Upper lobe of left lung (tissue), 4 donors: ENCODE measurements at regions not wholly inside any gene's neighbourhood (a gene's known extent, or its start where the extent isn't known, plus 50 kb on each side); places are given as distances from the start of the nearest gene placed in this dataset.
A peak's percentile ranks its signal among the peaks of the same experiment; 100 is the strongest.

Experiments used
- EP300 ChIP-seq, 4 donors: sonication (generic); formaldehyde crosslinking; IDR thresholded peaks; one replicate each; pipeline ENCODE4 v1.5.1; 2017; ENCODE audit warnings: antibody characterized with exemption in 4 of 4, control low read depth in 2 of 4
- TF ChIP-seq, protein P1 (sequence below), 6 experiments: fragments of 450-650 bp in 4 of 6; fragments of 200-600 bp in 2 of 6; sonication (generic) in 2 of 6; IDR thresholded peaks; one replicate each; pipeline ENCODE4 v1.5.1; 2016 to 2019; ENCODE audit warnings: antibody characterized with exemption in 6 of 6

- TF ChIP-seq, protein P1, sequence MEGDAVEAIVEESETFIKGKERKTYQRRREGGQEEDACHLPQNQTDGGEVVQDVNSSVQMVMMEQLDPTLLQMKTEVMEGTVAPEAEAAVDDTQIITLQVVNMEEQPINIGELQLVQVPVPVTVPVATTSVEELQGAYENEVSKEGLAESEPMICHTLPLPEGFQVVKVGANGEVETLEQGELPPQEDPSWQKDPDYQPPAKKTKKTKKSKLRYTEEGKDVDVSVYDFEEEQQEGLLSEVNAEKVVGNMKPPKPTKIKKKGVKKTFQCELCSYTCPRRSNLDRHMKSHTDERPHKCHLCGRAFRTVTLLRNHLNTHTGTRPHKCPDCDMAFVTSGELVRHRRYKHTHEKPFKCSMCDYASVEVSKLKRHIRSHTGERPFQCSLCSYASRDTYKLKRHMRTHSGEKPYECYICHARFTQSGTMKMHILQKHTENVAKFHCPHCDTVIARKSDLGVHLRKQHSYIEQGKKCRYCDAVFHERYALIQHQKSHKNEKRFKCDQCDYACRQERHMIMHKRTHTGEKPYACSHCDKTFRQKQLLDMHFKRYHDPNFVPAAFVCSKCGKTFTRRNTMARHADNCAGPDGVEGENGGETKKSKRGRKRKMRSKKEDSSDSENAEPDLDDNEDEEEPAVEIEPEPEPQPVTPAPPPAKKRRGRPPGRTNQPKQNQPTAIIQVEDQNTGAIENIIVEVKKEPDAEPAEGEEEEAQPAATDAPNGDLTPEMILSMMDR (IDR thresholded peaks at IDR 0.05), result peak in 5 of 6 experiments; percentile 30 to 61 (median 54)
- TF ChIP-seq EP300 (IDR thresholded peaks at IDR 0.05), result no peak
Measured at GRCh38 chr12:44930972-44931600, 55.0 kb upstream of the NELL2 start.
